ENCODE measurements at regions not wholly inside any gene's neighbourhood (a gene's known extent, or its start where the extent isn't known, plus 50 kb on each side); places are given as distances from the start of the nearest gene placed in this dataset.

DNA sequence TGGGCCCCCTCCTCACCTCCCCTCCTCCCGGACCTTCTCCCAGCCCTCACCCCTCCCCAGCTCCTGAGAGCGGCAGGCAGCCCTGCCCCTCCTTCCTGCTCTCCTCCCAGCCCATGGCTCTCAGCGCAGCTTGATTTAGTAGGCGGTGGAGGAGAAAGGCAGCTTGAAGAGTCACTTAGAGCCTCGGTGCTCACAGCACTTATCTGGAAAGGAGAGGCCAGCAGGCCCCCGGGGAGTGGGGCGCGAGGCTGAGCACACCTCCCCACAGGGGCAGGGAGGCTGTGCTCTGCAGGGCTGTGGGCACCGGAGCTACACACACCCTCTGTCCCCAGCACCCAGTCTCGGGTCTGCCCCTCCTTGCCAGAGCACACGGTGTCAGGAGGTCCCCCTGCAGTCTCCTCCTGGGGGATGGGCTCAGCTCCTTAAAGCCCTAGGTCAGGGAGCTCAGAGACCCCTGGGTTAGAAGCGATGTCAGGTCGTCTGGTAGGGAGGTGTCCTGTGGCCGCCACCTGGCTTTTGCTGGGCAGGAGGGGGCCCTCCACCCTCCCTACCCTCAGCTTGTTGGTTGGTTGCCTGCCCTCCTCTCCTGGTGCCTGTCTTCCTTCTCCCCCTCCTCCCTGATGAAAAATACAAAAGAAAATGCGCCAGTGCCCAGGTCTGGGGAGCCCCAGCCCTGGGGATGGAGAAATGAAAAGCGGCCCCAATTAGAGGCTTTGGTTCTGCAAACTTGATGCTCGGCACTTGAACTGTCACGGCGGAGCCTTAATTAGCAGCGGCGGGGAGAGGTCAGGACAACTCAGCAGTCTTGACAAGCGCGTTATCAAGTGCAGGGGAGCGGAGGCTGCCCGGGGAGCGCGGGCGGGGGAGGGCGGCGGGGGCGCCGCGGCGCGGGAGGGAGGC, 151.1 kb upstream of the GSE1 start:
- peak overlapping the region; percentile 45; the same call in 1 of the 2 replicates for H3K4me2 ChIP-seq (ENCODE audit: low read depth, low read length)
- H3K27me3 ChIP-seq (ENCODE audit: control insufficient read depth in 1 of 2, insufficient read depth in 2 of 2, low read length in 2 of 2) = peaks cover 28 to 68% of the 10 kb centered on the region in 2 experiments
- H2AFZ ChIP-seq (ENCODE audit: low read length) = no peak overlapping the region
- in situ Hi-C loops (cut with HindIII; ENCODE audit: extremely low pct_ligation_motif_present, low pct_unique_long_range_greater_than_20kb) = no loop called here
- no peak for FAIRE-seq
- intact Hi-C loops (cut with micrococcal nuclease; ENCODE audit: unreplicated experiment) = no loop called here
- H3K9ac ChIP-seq (ENCODE audit: insufficient read depth, low read depth, low read length) = no peak overlapping the region
- WGBS (ENCODE audit: low lambda C conversion rate) = 3% methylated on average over 17 of the region's 35 CpGs
- no TSS peak for BruUV-seq (replicated peaks)
- H3K4me3 ChIP-seq (replicated peaks in 1 of 3; ENCODE audit: insufficient read depth in 1 of 3, low read depth in 2 of 3, low read length in 3 of 3) = peak overlapping the region in 1 of 3 experiments; percentile 40; a peak in 1 of 6 replicates
- ChIA-PET POLR2A (interaction anchor here (1.3 to 1.6 kb wide), 2 partner anchors 13 to 73 kb away, joined by 3 to 6 read pairs; no protein-coding TSS in a partner anchor), CTCF (ENCODE audit: low intra/inter-chr PET ratio, low total read pairs) (no interaction called here)
- H3K9me3 ChIP-seq (ENCODE audit: low read length) = no peaks in the 10 kb centered on the region
- no peaks in the 10 kb centered on the region for H3K79me2 ChIP-seq (ENCODE audit: insufficient read depth, low read length)
- H3K4me1 ChIP-seq (ENCODE audit: insufficient read depth, low read length) = peaks cover 61% of the 10 kb centered on the region
- peaks cover 32% of the 10 kb centered on the region; the same call in 1 of the 2 replicates for H4K20me1 ChIP-seq (ENCODE audit: insufficient read depth, low read length)
- ATAC-seq = peak; percentile 8
- H3K27ac ChIP-seq (ENCODE audit: extremely low read length, insufficient read depth, low read length) = no peak overlapping the region
- no peak for DNase-seq (ENCODE audit: low spot score)
- H3K36me3 ChIP-seq (replicated peaks in 1 of 2; ENCODE audit: control insufficient read depth in 1 of 2, insufficient read depth in 2 of 2, low read length in 2 of 2) = no peaks in the 10 kb centered on the region
- TF ChIP-seq RFX3 (CRISPR knock-in tag; IDR thresholded peaks at IDR 0.05) (no peak), SP2 (CRISPR knock-in tag; IDR thresholded peaks at IDR 0.05) (no peak), TAF15 (IDR thresholded peaks at IDR 0.05; ENCODE audit: low read depth, low read length, poor library complexity, severe bottlenecking) (no peak), HCFC1 (IDR thresholded peaks at IDR 0.05; ENCODE audit: low read depth, low read length) (no peak), ZNF672 (CRISPR knock-in tag; IDR thresholded peaks at IDR 0.05) (no peak), NBN (conservative IDR thresholded peaks at IDR 0.05) (no peak)
- TF ChIP-seq, protein P1, sequence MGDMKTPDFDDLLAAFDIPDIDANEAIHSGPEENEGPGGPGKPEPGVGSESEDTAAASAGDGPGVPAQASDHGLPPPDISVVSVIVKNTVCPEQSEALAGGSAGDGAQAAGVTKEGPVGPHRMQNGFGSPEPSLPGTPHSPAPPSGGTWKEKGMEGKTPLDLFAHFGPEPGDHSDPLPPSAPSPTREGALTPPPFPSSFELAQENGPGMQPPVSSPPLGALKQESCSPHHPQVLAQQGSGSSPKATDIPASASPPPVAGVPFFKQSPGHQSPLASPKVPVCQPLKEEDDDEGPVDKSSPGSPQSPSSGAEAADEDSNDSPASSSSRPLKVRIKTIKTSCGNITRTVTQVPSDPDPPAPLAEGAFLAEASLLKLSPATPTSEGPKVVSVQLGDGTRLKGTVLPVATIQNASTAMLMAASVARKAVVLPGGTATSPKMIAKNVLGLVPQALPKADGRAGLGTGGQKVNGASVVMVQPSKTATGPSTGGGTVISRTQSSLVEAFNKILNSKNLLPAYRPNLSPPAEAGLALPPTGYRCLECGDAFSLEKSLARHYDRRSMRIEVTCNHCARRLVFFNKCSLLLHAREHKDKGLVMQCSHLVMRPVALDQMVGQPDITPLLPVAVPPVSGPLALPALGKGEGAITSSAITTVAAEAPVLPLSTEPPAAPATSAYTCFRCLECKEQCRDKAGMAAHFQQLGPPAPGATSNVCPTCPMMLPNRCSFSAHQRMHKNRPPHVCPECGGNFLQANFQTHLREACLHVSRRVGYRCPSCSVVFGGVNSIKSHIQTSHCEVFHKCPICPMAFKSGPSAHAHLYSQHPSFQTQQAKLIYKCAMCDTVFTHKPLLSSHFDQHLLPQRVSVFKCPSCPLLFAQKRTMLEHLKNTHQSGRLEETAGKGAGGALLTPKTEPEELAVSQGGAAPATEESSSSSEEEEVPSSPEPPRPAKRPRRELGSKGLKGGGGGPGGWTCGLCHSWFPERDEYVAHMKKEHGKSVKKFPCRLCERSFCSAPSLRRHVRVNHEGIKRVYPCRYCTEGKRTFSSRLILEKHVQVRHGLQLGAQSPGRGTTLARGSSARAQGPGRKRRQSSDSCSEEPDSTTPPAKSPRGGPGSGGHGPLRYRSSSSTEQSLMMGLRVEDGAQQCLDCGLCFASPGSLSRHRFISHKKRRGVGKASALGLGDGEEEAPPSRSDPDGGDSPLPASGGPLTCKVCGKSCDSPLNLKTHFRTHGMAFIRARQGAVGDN (CRISPR knock-in tag; IDR thresholded peaks at IDR 0.05) = 0 out of 2 replicates have a peak, but pooled peaks have one; percentile 22
- TF ChIP-seq, protein P2, sequence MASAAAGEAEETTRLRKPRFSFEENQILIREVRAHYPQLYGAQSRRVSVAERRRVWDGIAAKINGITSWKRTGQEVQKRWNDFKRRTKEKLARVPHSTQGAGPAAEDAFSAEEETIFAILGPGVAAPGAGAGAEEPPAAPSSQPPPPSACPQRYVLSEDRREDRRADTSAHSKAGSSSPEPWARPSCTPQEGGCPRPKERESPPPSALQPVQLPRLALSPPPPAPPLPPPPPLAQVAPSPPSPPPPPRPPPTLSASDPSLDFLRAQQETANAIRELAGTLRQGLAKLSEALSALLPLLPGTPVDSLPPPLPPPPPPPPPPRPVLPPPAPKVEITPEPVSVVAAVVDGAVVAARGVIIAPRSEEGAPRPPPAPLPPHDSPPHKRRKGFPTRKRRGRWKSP (CRISPR knock-in tag; IDR thresholded peaks at IDR 0.05) = no peak
- TF ChIP-seq, protein P3, sequence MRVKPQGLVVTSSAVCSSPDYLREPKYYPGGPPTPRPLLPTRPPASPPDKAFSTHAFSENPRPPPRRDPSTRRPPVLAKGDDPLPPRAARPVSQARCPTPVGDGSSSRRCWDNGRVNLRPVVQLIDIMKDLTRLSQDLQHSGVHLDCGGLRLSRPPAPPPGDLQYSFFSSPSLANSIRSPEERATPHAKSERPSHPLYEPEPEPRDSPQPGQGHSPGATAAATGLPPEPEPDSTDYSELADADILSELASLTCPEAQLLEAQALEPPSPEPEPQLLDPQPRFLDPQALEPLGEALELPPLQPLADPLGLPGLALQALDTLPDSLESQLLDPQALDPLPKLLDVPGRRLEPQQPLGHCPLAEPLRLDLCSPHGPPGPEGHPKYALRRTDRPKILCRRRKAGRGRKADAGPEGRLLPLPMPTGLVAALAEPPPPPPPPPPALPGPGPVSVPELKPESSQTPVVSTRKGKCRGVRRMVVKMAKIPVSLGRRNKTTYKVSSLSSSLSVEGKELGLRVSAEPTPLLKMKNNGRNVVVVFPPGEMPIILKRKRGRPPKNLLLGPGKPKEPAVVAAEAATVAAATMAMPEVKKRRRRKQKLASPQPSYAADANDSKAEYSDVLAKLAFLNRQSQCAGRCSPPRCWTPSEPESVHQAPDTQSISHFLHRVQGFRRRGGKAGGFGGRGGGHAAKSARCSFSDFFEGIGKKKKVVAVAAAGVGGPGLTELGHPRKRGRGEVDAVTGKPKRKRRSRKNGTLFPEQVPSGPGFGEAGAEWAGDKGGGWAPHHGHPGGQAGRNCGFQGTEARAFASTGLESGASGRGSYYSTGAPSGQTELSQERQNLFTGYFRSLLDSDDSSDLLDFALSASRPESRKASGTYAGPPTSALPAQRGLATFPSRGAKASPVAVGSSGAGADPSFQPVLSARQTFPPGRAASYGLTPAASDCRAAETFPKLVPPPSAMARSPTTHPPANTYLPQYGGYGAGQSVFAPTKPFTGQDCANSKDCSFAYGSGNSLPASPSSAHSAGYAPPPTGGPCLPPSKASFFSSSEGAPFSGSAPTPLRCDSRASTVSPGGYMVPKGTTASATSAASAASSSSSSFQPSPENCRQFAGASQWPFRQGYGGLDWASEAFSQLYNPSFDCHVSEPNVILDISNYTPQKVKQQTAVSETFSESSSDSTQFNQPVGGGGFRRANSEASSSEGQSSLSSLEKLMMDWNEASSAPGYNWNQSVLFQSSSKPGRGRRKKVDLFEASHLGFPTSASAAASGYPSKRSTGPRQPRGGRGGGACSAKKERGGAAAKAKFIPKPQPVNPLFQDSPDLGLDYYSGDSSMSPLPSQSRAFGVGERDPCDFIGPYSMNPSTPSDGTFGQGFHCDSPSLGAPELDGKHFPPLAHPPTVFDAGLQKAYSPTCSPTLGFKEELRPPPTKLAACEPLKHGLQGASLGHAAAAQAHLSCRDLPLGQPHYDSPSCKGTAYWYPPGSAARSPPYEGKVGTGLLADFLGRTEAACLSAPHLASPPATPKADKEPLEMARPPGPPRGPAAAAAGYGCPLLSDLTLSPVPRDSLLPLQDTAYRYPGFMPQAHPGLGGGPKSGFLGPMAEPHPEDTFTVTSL (CRISPR knock-in tag; IDR thresholded peaks at IDR 0.05; ENCODE audit: borderline replicate concordance) = no peak
- TF ChIP-seq, protein P4, sequence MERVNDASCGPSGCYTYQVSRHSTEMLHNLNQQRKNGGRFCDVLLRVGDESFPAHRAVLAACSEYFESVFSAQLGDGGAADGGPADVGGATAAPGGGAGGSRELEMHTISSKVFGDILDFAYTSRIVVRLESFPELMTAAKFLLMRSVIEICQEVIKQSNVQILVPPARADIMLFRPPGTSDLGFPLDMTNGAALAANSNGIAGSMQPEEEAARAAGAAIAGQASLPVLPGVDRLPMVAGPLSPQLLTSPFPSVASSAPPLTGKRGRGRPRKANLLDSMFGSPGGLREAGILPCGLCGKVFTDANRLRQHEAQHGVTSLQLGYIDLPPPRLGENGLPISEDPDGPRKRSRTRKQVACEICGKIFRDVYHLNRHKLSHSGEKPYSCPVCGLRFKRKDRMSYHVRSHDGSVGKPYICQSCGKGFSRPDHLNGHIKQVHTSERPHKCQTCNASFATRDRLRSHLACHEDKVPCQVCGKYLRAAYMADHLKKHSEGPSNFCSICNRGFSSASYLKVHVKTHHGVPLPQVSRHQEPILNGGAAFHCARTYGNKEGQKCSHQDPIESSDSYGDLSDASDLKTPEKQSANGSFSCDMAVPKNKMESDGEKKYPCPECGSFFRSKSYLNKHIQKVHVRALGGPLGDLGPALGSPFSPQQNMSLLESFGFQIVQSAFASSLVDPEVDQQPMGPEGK (CRISPR knock-in tag; IDR thresholded peaks at IDR 0.05) = peak; percentile 6; the same call in 1 of the 2 replicates
